HG03103 (cell line): ENCODE measurements at regions not wholly inside any gene's neighbourhood (a gene's known extent, or its start where the extent isn't known, plus 50 kb on each side); places are given as distances from the start of the nearest gene placed in this dataset.
"Not testable (repeated sequence)": the region's sequence is repeated elsewhere in the genome, so short reads cannot be mapped to it uniquely, and the experiment has no call there.

Source experiments
- ATAC-seq: cut with Tn5 transposase; IDR thresholded peaks from one replicate; pipeline ENCODE4 v1.9.1; 2021; ENCODE audit warnings: low read depth; ENCODE audit not compliant: unreplicated experiment

DNA sequence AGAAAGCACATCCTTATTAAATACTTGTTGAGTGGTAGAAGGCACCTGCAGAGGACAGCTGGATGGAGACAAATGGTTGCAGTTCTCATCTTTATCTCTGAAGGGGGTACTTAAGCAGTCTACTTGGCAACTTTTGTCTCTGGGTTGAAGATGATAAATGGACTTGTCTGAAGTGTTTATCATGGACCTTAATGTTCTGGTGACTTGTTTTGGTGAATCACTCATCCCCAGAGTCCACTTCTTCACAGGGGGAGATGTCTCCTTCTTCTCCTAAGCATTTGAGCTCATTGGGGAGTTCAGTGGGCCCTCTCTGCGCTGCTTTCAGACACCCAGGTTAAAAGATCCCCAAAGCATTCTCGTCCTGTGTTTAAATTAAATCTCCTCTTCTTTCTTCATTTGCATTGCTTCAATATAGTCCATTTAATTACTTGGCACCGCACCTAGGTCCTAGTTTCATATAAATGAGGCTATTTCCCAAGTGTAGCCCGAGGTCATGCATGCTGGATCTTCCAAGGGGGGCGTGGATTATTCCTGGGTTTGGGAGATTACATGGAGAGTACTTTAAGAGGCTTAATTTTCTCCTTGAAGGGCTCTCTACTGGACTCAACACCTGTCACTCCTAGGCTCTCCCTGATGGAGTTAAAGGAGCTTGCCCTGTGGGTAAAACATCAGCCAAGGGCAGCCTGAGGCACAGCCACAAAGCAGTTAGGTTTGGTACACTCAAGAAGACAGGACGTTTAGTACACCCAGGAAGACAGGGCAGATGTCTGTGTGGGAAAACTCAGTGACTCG lies 239.3 kb upstream of the C2CD4B start:
- no peak for ATAC-seq

DNA sequence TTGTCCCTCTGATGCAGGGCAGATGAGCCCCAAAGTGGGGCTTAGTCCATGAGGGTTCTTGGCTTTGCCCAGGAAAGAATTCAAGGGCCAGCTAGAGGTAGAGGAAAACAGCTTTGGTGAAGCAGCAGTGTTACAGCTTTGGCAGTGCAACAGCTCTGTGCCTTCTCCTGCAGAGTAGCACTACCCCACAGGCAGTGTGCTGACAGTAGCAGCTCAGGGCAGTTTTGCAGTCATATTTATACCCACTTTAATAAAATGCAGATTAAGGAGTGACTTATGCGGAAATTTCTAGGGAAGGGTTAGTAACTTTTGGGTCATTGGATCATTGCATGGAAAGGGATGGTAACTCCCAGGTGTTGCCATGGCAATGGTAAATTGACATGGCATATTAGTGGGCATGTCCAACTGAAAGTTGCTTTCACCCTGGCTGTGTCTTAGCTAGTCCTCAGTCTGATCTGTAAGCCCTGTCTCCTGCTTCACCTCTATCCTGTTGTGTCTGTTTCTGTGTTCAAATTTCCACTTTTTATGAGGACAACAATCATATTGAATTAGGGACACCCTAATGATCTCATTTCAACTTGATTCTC lies 241.3 kb upstream of the C2CD4B start:
- no peak for ATAC-seq

DNA sequence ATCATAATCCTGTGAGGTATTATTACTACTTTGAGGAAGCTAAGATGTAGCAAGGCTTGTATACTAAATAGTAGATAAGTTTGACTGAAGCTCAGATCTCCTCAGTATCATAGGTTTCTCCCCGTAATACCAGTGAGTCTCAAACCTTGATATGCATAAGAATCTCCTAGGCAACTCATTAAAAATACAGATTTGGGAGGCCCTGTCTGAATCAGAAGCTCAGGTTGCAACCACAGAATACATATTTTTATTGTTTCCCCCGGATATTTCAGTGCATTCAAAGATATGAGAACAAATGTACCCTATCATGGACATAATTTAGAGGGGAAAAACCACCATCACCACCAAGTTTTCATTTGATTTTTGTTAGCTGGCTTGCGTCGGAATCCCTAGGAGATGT lies 242.1 kb upstream of the C2CD4B start:
- no peak for ATAC-seq

DNA sequence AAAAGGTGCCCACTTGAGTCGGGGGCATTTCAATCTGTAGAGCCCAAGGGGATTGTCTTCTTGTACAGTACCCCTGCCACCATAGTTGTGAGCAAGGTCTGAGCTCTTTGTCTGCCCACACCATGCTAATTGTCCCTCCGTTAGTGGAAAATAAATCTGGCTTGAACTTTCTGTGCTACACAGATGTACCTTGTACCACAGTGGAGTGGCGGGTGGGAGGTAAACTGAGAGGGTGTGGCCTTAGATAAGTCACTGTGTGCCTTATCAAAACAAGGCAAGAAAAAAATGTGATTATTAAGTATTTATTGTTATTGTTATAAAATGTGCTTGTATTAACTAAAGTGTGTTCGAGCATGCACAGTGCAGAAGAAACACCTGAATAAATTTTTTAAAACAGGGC lies 242.9 kb upstream of the C2CD4B start:
- ATAC-seq: no peak

- ATAC-seq: no peak
Observed at GRCh38 chr15:62409466-62409865, 244.4 kb upstream of the C2CD4B start.

- no peak for ATAC-seq
Observed at GRCh38 chr15:62412686-62413085, 247.6 kb upstream of the C2CD4B start.

DNA sequence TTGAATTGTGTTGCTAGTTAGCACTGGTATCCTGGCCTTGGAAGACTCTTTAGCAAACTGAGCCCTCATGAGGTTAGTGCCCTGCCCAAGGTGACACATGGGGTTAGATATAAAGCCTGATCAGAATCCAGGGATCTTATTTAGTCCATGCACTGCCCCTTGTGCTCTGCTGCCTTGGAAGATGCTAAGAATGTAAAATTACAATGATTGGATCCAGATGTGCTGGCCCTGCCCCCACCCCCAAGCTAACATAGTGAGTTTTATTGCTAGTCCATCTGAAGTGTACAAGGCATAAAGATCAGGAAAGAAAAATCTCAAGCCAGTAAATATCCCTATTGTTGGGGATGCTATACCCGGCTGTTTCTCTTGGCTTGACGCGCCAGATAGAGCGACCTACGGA lies 248.1 kb upstream of the C2CD4B start:
- no peak for ATAC-seq

- ATAC-seq: no peak
Observed at GRCh38 chr15:62413786-62414185, 248.7 kb upstream of the C2CD4B start.

DNA sequence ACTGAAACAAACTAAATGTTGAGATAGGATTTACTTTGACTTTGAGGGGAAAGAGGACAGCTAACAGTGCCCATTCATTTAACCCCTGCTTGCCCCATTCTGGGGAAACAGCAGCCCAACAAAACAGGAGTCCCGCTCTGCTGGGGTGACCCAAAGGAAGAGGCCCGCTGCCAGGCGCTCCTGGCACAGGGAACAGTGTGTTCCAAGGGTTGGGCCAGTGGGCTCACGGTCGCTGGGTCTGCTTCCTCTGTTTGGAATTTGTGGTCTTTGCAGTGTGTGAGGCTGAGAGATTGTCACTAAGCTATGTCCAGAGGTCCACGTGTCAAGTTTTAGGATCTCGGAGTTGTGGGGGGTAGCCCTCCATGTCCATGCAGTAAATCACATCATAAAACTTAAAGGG lies 250.4 kb upstream of the C2CD4B start:
- ATAC-seq: no peak

GRCh38 chr15:62416526-62416925 lies 251.4 kb upstream of the C2CD4B start:
- ATAC-seq: no peak

DNA sequence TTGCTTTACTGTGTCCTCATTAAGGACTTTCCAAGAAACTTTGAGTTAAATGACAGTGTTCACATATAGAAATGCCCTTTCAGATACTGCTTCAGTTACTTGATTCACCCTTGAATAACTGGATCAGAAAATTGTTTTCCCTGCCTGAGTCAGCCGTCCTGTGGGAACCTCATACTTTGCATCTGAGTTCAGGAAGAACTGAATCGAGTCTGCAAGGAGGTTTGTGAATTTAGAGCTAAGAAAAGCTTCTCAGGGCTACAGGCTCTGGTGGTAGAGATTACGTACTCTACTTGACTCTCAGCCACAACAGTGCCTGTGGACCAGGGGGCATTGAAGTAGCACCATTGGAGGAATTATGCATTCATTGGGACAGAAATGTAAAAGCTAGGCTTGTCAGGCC lies 252.4 kb upstream of the C2CD4B start:
- no peak for ATAC-seq

DNA sequence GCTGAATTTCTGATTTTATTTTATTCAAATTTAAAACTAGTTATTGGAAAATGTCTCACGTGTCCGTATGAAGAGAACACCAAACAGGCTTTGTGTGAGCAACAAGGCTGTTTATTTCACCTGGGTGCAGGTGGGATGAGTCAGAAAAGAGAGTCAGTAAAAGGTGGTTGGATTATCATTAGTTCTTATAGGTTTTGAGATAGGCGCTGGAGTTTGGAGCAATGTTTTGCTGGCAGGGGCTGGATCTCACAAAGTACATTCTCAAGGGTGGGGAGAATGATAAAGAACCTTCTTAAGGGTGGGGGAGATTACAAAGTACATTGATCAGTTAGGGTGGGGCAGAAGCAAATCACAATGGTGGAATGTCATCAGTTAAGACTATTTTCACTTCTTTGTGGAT lies 253.4 kb upstream of the C2CD4B start:
- not testable (repeated sequence) for ATAC-seq

- ATAC-seq: no peak
Observed at GRCh38 chr15:62419192-62419591, 254.1 kb upstream of the C2CD4B start.

- ATAC-seq: not testable (repeated sequence)
Observed at GRCh38 chr15:62420371-62420770, 255.3 kb upstream of the C2CD4B start.

- no peak for ATAC-seq
Observed at GRCh38 chr15:62421289-62421688, 256.2 kb upstream of the C2CD4B start.

DNA sequence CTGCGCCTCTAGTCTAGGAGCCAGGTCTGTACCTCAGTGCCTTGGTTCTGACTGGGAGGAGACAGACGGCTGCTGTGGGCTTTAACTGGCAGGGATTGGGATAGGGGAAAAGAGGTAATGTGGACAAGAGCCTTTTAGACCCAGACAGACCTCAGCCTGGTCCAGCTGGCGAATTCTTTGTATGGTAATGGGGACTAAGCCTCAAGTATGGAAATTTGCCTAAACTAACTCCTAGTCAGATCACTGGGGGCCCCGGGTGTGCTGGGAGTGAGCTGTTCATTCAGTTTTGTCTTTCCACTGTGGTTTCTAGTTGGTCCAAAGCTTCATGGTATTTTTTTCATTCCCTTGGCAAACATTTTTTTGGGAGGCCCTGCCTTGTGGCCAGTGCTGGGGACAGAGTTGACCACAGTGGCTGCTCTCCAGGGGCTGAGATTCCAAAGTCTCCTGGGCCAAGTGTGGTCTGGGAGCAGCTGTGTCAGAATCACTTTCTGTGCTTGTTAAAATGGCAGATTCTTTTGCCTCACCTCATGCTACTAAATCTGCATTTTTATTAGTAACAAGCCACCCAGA lies 261.4 kb upstream of the C2CD4B start:
- ATAC-seq: no peak

DNA sequence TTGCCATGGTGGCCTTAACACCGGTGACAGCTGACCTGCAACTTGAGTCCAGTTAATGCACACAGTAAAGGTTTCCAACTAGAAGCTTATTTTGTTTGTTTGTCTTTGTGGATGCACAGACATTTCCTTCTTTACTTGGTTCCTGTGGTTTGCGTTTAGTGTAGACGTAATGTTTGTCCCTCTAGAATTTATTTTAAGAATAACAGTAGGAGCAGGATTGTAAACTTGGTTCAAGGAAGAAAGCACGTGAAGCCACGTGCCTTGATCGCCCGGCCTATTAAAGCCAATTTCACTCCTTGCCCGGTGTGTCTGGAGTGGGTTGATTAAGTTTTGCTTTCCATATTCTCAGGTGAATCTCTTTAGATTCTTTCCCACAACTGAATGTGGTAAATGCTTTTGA lies 263.2 kb upstream of the C2CD4B start:
- ATAC-seq: no peak

DNA sequence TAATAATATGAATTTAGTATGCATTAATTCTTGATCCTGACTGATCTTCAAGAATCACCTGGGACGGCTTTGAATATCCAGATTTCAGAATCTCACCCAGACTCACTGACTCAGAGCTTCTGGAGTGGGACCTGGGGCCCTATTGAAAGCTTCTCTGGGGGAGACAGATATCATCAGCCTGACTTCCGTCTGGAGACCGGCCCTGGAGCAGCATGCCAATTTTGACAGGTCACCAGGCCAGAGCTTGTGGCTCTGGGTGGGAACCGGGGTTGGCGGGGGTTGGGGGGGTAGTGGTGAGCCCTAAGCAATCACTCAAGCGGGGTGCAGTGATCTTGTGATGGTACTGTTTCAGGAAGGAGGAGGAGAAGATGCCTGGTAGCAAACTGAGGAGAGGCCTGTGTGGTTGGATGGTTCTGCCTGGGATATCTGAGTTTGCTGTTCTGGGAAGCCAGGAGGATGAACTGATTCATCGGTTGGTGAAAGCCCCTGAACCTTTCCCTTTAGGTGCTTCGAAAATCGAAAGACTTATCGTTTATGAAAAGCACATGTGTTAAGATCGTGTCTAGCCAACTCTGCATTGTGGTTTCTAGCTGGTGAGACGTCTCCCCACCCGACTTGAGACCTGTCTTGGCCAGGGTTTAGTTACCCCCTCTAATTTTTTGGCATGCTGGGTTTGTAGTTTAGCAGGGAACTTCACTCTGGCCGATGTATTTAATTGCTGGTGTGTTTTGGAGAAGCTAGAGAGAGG lies 263.9 kb upstream of the C2CD4B start:
- no peak for ATAC-seq

DNA sequence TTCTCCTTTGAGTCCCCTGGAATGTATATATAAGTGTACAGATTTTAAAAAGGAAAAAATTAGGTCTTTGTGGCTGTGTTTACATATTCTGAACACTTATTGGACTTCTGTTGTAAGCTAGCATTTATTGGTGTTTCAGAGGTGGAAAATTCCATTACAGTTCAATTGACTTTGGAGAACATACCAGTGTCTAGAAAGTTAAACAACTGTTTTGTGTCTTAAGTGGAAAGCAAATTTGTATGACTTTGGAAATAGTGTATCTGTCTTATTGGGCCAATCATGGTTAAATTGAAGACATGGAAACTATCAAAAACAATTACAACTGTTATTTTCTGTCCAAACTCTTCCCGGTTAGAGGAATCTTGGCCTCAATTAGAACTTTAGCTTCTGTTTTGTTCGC lies 265.0 kb upstream of the C2CD4B start:
- no peak for ATAC-seq

- ATAC-seq: no peak
Observed at GRCh38 chr15:62430552-62430951, 265.5 kb upstream of the C2CD4B start.

- ATAC-seq: no peak
Observed at GRCh38 chr15:62431008-62431797, 266.1 kb upstream of the C2CD4B start.
